ENCODE measurements at regions not wholly inside any gene's neighbourhood (a gene's known extent, or its start where the extent isn't known, plus 50 kb on each side); places are given as distances from the start of the nearest gene placed in this dataset.

DNA sequence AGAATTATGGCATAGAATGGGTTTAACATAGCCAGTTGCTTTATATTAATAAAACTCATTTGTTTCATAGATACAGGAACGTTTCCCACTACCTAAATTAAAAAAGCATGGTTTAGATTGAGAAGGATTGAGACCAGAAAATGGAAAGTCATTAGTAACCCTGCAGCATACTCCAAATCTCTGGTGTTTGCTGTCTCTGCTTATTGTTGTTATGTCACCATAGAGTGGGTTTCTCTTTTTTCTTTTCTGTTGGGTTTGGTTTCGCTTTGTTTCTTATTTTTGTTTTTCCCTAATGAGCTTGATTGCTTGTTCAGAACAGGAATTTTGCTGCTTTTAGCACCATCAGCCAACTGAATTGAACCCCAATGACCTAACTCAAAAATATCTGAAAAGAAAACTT is 1034.8 kb downstream of the MAT2B start:
- no peak for DNase-seq

- DNase-seq, result no peak
These were observed 1040.1 kb downstream of the MAT2B start for GRCh38 chr5:164545507-164545906.

GRCh38 chr5:164553851-164554250 is 1048.4 kb downstream of the MAT2B start:
- no peak for DNase-seq

DNA sequence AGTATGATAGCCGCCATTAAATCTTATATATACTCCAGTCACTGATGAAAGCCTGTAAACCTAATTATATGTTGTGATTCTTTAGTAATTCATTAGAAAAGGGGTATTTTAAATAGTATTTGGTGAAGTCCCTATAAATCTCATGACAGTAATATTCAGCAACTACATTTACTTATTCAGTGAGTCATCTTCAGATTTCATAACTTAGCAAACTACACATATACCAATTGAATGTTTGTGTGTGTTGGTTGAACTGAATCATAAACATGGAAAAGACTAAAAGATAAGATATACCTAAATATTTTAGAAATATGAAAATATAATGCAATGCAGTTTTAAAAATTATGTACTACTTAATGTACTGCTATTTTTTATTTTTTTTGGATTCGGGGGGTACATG is 1050.4 kb downstream of the MAT2B start:
- DNase-seq, result no peak

GRCh38 chr5:164560216-164560615 is 1054.8 kb downstream of the MAT2B start:
- DNase-seq, result no peak

DNA sequence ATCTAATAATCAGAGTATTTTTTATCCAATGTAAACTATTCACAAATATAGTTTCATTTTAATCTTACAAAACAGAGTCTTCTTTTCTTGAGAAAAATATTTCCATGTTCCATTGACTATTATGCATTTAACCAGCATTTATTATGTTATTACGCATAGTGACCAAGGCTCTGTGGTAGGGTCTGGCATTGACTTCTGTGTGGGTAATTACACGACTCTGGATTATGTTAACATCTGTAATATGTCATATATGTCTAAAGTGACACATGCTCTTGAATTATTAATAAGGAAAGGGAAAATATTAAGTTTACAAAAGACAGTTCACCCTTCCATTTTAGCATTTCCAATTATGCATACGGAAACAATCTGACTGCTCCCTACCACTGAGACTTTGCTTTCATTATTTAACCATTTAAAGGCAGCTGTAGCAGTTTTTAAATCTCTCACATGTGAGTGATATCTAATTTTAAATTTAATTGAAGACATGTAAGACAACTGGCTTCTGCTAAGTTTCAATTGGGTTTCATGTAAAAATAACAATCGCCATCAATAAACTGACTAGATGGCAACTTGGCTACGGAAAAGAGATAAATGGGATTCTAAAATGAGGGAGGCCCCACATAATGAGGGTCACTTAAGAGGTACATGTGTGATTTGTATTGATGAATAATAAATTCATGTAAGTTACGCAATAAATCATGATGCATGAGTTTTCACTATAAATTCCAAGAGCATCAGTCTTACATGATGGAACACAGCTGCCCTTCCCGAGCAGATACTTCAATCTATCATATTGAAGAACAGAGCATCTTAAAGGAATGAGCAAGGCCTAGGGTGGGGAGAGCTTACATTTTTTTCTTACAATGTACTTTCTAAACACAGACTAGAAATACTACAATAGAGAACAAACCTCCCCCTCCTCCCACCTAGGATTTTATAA is 1056.8 kb downstream of the MAT2B start:
- no peak for DNase-seq

GRCh38 chr5:164563370-164563769 is 1058.0 kb downstream of the MAT2B start:
- DNase-seq, result no peak

GRCh38 chr5:164573397-164573796 is 1068.0 kb downstream of the MAT2B start:
- DNase-seq, result no peak

DNA sequence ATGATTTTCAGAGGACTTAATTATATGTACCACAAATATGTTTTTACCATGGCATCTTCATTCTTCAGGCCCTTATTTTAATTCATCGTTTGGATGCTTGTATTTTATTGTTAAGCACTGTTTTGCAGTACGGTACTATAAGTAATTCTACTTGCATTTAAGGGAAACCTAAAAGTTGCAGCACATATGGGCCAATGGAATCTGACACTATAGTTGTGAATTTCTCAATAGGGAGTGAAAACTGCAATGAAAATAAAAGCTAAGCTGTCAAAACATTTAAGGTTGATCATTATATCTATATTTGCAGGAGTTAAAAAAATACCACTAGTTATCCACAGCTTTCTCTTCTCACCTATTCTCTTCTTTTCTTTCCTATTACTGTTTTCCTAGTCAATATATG is 1071.8 kb downstream of the MAT2B start:
- DNase-seq, result no peak

DNA sequence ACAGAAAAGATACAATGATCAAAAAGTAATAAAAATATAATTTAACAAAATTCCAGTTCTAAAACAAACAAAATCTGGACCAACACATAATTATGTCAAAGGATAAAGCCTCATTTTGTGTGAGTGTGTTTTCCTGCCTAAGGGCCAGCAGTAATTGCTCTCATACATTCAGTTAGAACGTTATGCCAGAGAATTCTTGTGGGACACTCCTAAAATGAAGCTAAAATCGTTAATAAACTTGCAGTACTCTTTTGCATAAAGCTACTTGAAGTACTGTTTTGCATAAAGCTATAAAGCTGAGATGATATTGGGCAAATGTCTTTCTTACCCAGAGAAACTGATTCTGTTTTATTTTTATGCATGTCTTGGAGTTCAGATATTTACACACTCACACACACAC is 1072.3 kb downstream of the MAT2B start:
- no peak for DNase-seq

DNA sequence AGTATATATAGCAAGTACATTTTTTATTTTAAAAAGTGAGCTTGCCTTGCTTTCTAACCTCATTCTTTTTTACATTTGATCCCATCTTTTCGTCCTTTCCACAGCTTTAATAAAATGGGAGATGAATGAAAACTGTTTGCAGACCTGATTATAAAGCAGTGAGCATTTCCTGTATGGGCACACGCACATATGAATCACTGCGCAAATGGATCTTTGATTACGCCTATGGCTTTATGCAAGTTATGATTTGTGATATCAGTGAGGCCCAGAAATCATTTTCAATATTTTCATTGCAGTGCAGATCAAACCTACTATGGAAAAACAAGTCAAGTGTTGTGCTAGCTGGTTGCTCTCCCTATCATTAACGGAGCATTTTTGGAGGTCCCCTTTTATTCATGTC is 1073.0 kb downstream of the MAT2B start:
- no peak for DNase-seq

DNA sequence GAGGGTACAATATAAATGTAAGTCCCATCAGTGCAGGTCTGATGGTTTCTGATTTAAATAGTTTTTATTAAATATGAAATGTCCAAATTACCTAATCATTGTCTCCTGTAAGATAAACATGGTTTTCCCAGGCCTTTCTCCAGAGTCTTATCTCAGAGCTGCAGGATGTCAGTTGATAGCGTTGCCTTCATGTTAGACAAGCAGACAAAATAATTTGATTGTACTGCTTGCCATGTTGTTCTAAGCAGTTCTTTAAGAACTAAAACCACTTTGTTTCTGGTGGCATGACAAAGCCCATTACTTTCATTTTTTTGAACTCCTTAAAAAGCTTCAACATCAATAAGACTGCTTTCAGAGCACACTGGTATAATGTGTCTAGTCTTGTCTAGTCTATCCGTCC is 1073.5 kb downstream of the MAT2B start:
- no peak for DNase-seq

GRCh38 chr5:164580155-164580554 is 1074.7 kb downstream of the MAT2B start:
- no peak for DNase-seq

DNA sequence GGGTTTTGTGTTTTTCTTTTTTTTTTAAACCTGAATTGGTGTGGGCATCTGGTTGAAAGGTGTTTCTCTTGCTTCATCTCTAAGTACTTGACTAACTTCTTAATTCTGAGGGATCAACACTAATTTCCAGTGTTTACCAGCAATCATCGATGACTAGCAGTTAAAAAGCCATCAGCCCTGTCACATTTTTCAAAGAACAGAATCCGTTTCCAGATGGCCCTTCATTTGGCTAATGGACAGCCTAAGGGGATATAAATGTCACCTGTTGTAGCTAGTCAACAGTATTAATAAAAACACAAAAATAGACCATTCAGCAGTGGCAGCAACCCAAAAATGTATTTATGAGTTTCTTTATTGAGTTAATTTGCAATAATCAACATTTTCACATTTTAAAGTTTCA is 1076.5 kb downstream of the MAT2B start:
- DNase-seq, result no peak

DNA sequence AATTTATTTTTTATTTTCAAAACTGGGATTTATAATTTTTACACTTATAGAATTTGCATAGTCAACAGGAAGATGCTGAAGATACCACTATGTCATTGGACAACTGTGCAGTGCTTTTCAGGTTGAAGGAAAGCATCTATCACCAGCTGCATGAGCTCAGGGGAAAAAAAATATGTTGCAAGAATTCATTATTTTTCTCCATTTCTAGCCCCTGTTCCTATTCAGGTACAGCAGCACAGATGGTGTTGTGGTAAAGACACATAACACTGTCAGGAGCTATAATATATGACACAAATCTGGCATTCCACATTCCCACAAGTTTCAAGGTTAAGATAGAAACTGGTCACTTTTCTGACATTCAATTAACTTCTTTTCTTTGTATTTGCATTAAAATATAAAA is 1088.6 kb downstream of the MAT2B start:
- no peak for DNase-seq

DNA sequence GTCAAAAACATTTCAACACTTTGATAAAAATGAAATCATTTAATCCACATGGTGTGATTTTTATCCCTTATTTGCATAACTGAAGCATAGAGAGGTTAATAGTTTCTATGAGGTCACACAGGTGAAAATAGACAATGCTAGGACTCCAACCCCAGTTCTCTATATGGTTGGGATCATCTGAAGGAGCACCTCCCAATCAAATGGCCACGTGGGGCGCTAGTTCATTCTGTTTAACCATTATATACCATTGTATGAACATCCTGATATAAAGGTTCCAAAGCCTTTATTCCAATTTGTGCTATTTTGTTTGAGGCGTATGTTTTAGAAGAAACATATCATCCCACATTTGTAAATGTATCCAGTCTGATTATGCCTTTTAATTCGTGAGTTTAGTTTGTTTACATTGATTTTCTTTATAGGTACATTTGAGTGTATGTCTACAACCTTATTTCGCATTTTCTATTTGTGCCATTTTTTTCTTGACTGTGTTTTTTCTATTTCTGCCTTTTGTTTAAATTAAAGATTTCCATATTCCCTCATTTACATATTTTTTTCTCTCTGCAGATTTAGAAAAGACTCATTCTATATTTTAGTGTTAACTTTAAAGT is 1092.0 kb downstream of the MAT2B start:
- no peak for DNase-seq

DNA sequence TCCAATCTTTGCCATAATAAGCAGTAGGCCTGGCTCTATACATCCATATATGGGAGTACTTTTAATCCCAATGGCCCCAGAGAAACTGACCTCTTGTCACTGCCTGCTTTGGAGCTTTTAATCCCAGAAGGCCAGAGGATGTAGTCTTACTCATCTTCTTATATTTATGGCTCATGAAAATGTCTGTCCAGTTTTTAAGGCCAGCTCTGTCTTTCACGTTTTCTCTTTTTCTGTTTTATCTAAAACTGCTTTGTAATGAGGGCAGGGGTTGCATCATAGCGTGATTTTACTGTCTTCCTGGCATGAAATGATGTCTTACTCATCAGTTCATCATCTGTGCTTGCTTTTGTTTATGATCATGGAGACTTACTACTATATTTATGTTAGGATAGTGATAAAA is 1094.9 kb downstream of the MAT2B start:
- DNase-seq, result no peak

GRCh38 chr5:164600929-164601535 is 1095.6 kb downstream of the MAT2B start:
- DNase-seq, result no peak

GRCh38 chr5:164608507-164608906 is 1103.1 kb downstream of the MAT2B start:
- DNase-seq, result no peak

GRCh38 chr5:164610374-164610773 is 1105.0 kb downstream of the MAT2B start:
- DNase-seq, result no peak

DNA sequence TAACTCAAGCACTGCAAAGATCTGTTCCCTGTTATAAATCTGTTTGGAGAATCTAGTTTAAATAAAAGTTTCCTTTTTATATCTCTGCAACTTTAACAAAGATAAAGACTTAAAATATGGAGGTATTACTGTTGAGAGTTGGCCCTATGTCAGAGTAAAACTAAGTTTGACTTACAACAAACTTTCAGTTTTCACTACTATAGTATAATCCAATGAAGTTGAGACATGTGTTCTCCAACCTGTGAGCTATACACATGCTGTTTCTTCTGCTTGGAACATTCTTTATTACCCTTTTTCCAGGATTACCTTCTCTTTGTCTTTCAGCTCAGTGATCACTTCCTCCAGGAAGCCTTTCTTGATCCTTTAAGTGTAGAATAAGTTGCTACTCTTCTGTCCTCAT is 1109.3 kb downstream of the MAT2B start:
- no peak for DNase-seq

DNA sequence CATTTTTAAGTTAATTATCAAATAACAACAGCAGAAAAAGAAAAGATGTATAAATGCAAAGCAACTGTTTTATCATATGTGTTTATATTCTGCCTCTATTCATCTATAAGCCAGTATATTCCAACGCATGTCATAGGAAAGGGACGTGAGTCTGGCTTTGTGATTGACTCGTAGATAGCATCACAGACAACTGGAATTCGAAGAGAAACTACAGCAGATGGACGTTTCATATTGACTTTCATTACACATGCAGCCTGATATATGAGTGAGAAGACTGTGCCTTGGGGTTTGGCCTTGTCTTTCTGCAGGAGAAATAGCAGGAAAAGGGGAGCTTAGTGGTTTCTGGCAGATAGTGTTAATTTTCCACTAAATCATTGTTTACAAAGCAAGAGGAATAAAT is 1111.9 kb downstream of the MAT2B start:
- DNase-seq, result no peak

- DNase-seq, result no peak
These were observed 1121.6 kb downstream of the MAT2B start for GRCh38 chr5:164627021-164627420.

DNA sequence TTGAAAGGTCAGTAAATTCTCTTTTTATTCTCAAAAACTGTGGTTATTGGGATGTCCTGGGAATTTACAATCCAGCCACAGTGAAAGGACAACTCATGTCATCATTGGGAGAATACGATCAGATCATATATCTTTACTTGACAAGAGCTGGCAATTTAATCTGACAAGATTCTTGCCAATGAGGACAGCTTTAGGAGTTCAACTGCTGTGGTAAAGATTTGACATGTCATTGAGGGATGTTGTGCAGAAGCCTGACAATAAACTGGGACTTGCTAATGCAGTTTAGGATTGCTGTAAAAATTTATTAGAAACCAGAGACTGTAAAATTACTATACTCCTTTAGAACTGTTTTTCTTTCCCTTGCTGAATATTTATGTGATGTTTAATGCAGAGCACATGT is 1131.0 kb downstream of the MAT2B start:
- no peak for DNase-seq
